A549 (cell line): ENCODE measurements at regions not wholly inside any gene's neighbourhood (a gene's known extent, or its start where the extent isn't known, plus 50 kb on each side); places are given as distances from the start of the nearest gene placed in this dataset.

ENCODE experiments used
- CTCF ChIP-seq: fragments of >200 bp; sonication (Bioruptor Twin); formaldehyde crosslinking; IDR thresholded peaks from 3 replicates; pipeline ENCODE4 v1.5.1; 2016
- POLR2A ChIP-seq: IDR thresholded peaks from 2 replicates; pipeline ENCODE4 v1.6.1; 2012; ENCODE audit warnings: mild to moderate bottlenecking, low read length

DNA sequence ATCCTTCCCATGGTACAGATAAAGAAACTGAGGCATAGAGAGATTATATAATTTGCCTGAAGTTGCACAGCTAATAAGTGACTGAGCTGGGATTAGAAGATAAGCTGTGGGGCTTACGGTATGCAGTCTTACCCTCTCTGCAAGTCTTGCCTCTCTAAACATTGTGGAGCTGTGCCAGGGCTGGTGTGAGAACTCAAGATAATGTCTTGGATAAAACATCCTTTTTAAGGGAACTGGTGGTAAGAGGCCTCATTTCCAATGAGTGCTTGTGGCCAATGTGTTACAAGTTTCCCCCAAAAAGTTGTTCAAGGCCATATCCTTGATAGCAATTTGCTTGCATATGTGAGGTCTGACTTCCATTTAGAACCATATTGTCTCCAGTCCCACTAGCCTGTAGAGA lies 84.3 kb upstream of the ETAA1 start:
- TF ChIP-seq CTCF (no peak), POLR2A (no peak)
